ENCODE measurements at regions not wholly inside any gene's neighbourhood (a gene's known extent, or its start where the extent isn't known, plus 50 kb on each side); places are given as distances from the start of the nearest gene placed in this dataset.

GRCh38 chr2:145752091-145752806 is 1232.3 kb upstream of the ZEB2 start:
- no peaks in the 10 kb centered on the region for H3K36me3 ChIP-seq
- H3K27ac ChIP-seq, result no peak overlapping the region
- H3K9me3 ChIP-seq, result no peaks in the 10 kb centered on the region
- peaks cover 0 to 10% of the 10 kb centered on the region in 2 experiments for H3K4me1 ChIP-seq (ENCODE audit: control insufficient read depth in 1 of 2, insufficient read depth in 1 of 2, low read depth in 1 of 2, low read length in 1 of 2)
- no peak for TF ChIP-seq CTCF (IDR thresholded peaks at IDR 0.05)
- peaks cover 4% of the 10 kb centered on the region for H3K27me3 ChIP-seq
- no peak overlapping the region for H3K4me3 ChIP-seq (ENCODE audit: low read depth in 1 of 2, low read length in 1 of 2)

- Histone ChIP-seq H3K27ac (no peak overlapping the region), H3K9me3 (no peaks in the 10 kb centered on the region), H3K4me3 (ENCODE audit: low read depth in 1 of 2, low read length in 1 of 2) (no peak overlapping the region), H3K4me1 (ENCODE audit: control insufficient read depth in 1 of 2, insufficient read depth in 1 of 2, low read depth in 1 of 2, low read length in 1 of 2) (peaks cover 0 to 10% of the 10 kb centered on the region in 2 experiments), H3K36me3 (no peaks in the 10 kb centered on the region), H3K27me3 (peaks cover 4% of the 10 kb centered on the region)
- TF ChIP-seq CTCF (IDR thresholded peaks at IDR 0.05), result no peak
These were observed 1231.7 kb upstream of the ZEB2 start for GRCh38 chr2:145751629-145752028.

- Histone ChIP-seq H3K27me3 (peaks cover 4% of the 10 kb centered on the region), H3K27ac (no peak overlapping the region), H3K36me3 (no peaks in the 10 kb centered on the region), H3K9me3 (no peaks in the 10 kb centered on the region), H3K4me3 (ENCODE audit: low read depth in 1 of 2, low read length in 1 of 2) (no peak overlapping the region), H3K4me1 (ENCODE audit: control insufficient read depth in 1 of 2, insufficient read depth in 1 of 2, low read depth in 1 of 2, low read length in 1 of 2) (peaks cover 0 to 10% of the 10 kb centered on the region in 2 experiments)
- no peak for TF ChIP-seq CTCF (IDR thresholded peaks at IDR 0.05)
These were observed 1231.2 kb upstream of the ZEB2 start for GRCh38 chr2:145751155-145751554.

GRCh38 chr2:145750612-145751011 is 1230.7 kb upstream of the ZEB2 start:
- Histone ChIP-seq H3K9me3 (no peaks in the 10 kb centered on the region), H3K4me3 (ENCODE audit: low read depth in 1 of 2, low read length in 1 of 2) (no peak overlapping the region), H3K4me1 (ENCODE audit: control insufficient read depth in 1 of 2, insufficient read depth in 1 of 2, low read depth in 1 of 2, low read length in 1 of 2) (peaks cover 0 to 10% of the 10 kb centered on the region in 2 experiments), H3K27ac (no peak overlapping the region), H3K36me3 (no peaks in the 10 kb centered on the region), H3K27me3 (peaks cover 4% of the 10 kb centered on the region)
- no peak for TF ChIP-seq CTCF (IDR thresholded peaks at IDR 0.05)

- peaks cover 0 to 10% of the 10 kb centered on the region in 2 experiments for H3K4me1 ChIP-seq (ENCODE audit: control insufficient read depth in 1 of 2, insufficient read depth in 1 of 2, low read depth in 1 of 2, low read length in 1 of 2)
- H3K36me3 ChIP-seq, result no peaks in the 10 kb centered on the region
- no peak overlapping the region for H3K27ac ChIP-seq
- peaks cover 4% of the 10 kb centered on the region for H3K27me3 ChIP-seq
- H3K9me3 ChIP-seq, result no peaks in the 10 kb centered on the region
- no peak for TF ChIP-seq CTCF (IDR thresholded peaks at IDR 0.05)
- no peak overlapping the region for H3K4me3 ChIP-seq (ENCODE audit: low read depth in 1 of 2, low read length in 1 of 2)
These were observed 1230.2 kb upstream of the ZEB2 start for GRCh38 chr2:145750144-145750543.

Measured in neutrophil (primary cell).